Upper lobe of right lung (tissue), 1 donor: ENCODE measurements at regions not wholly inside any gene's neighbourhood (a gene's known extent, or its start where the extent isn't known, plus 50 kb on each side); places are given as distances from the start of the nearest gene placed in this dataset.

Experiments
- ATAC-seq: fragments of 200-7000 bp; cut with Tn5 transposase; one replicate; pipeline ENCODE4 v1.9.1; 2020; ENCODE audit warnings: mild to moderate bottlenecking, moderate library complexity
- DNase-seq: peaks from one replicate; pipeline ENCODE4 v3.0.0-alpha.2; 2020
- H3K27ac ChIP-seq: fragments of 200-600 bp; one replicate; pipeline ENCODE4 v1.8.0; 2022
- H3K27me3 ChIP-seq: fragments of 200-600 bp; one replicate; pipeline ENCODE4 v1.8.0; 2022; ENCODE audit warnings: mild to moderate bottlenecking
- H3K36me3 ChIP-seq: fragments of 200-600 bp; one replicate; pipeline ENCODE4 v1.8.0; 2022
- H3K4me1 ChIP-seq: fragments of 200-600 bp; one replicate; pipeline ENCODE4 v1.8.0; 2022
- H3K4me3 ChIP-seq: fragments of 200-600 bp; one replicate; pipeline ENCODE4 v1.8.0; 2022; ENCODE audit warnings: mild to moderate bottlenecking
- H3K9me3 ChIP-seq: fragments of 200-600 bp; one replicate; pipeline ENCODE4 v1.8.0; 2022
- CTCF ChIP-seq: fragments of 200-600 bp; IDR thresholded peaks from one replicate; pipeline ENCODE4 v1.8.0; 2022; ENCODE audit warnings: antibody characterized with exemption
- intact Hi-C: fragments of 100-400 bp; cut with DNase I; formaldehyde crosslinking; loops from one replicate; pipeline ENCODE4 v1.11.0; 2022
- donor health status: DM: no; HTN: yes; CAD: no; lungs with severe emphysema.

- no peaks in the 10 kb centered on the region for H3K9me3 ChIP-seq
Measured at GRCh38 chr3:147653367-147653923, 244.3 kb downstream of the ZIC1 start.

GRCh38 chr3:147654827-147655226, 245.7 kb downstream of the ZIC1 start:
- Histone ChIP-seq H3K27ac (no peak overlapping the region), H3K27me3 (no peaks in the 10 kb centered on the region), H3K36me3 (no peaks in the 10 kb centered on the region), H3K4me3 (no peak overlapping the region), H3K4me1 (no peaks in the 10 kb centered on the region), H3K9me3 (no peaks in the 10 kb centered on the region)
- intact Hi-C loops = no loop called here
- DNase-seq = no peak
- ATAC-seq = no peak
- no peak for TF ChIP-seq CTCF

More at GRCh38 chr3:147653367-147653923, 244.3 kb downstream of the ZIC1 start:
- DNase-seq (no peak), ATAC-seq (no peak)
- H3K27me3 ChIP-seq = no peaks in the 10 kb centered on the region
- intact Hi-C loops = no loop called here
- H3K36me3 ChIP-seq = no peaks in the 10 kb centered on the region
- no peak overlapping the region for H3K4me3 ChIP-seq
- H3K27ac ChIP-seq = no peak overlapping the region
- no peaks in the 10 kb centered on the region for H3K4me1 ChIP-seq
- no peak for TF ChIP-seq CTCF

- H3K27me3 ChIP-seq = no peaks in the 10 kb centered on the region
- H3K27ac ChIP-seq = no peak overlapping the region
- intact Hi-C loops = no loop called here
- no peak overlapping the region for H3K4me3 ChIP-seq
- no peak for TF ChIP-seq CTCF
- ATAC-seq (no peak), DNase-seq (no peak)
- no peaks in the 10 kb centered on the region for H3K4me1 ChIP-seq
- H3K9me3 ChIP-seq = no peaks in the 10 kb centered on the region
- H3K36me3 ChIP-seq = no peaks in the 10 kb centered on the region
Measured at GRCh38 chr3:147655236-147655635, 246.1 kb downstream of the ZIC1 start.

GRCh38 chr3:147656023-147656422, 246.9 kb downstream of the ZIC1 start:
- Histone ChIP-seq H3K27me3 (no peaks in the 10 kb centered on the region), H3K9me3 (no peaks in the 10 kb centered on the region), H3K27ac (no peak overlapping the region), H3K36me3 (no peaks in the 10 kb centered on the region), H3K4me3 (no peak overlapping the region), H3K4me1 (no peaks in the 10 kb centered on the region)
- no peak for ATAC-seq
- no peak for TF ChIP-seq CTCF
- intact Hi-C loops = no loop called here
- DNase-seq = no peak

GRCh38 chr3:147661916-147662315, 252.8 kb downstream of the ZIC1 start:
- ATAC-seq = no peak

More at GRCh38 chr3:147661916-147662315, 252.8 kb downstream of the ZIC1 start:
- Histone ChIP-seq H3K4me3 (no peak overlapping the region), H3K27ac (no peak overlapping the region), H3K27me3 (no peaks in the 10 kb centered on the region), H3K36me3 (no peaks in the 10 kb centered on the region), H3K4me1 (no peaks in the 10 kb centered on the region), H3K9me3 (no peaks in the 10 kb centered on the region)
- intact Hi-C loops = no loop called here
- DNase-seq = no peak
- no peak for TF ChIP-seq CTCF
